Smooth muscle cell (in vitro differentiated cells): ENCODE measurements at regions not wholly inside any gene's neighbourhood (a gene's known extent, or its start where the extent isn't known, plus 50 kb on each side); places are given as distances from the start of the nearest gene placed in this dataset.

Source experiments
- DNase-seq: peaks from one replicate; lab custom pipeline; 2025; ENCODE audit not compliant: unreplicated experiment; lab: John Stamatoyannopoulos, UW
- H2AFZ ChIP-seq: fragments of 200-600 bp; sonication (generic); 2 replicates; pipeline ENCODE4 v1.6.0; 2016; ENCODE audit warnings: antibody characterized with exemption, low read depth, mild to moderate bottlenecking
- H3F3A ChIP-seq: fragments of 200-600 bp; sonication (generic); 2 replicates; pipeline ENCODE4 v1.6.0; 2017; ENCODE audit warnings: antibody characterized with exemption, low read depth
- H3K27ac ChIP-seq: fragments of 200-600 bp; sonication (generic); 2 replicates; pipeline ENCODE4 v1.5.1; 2016; ENCODE audit warnings: low read depth, mild to moderate bottlenecking
- H3K27me3 ChIP-seq: fragments of 200-600 bp; sonication (generic); 2 replicates; pipeline ENCODE4 v1.6.1; 2016; ENCODE audit warnings: low read depth, mild to moderate bottlenecking
- H3K36me3 ChIP-seq: fragments of 200-600 bp; sonication (generic); 2 replicates; pipeline ENCODE4 v1.5.1; 2016; ENCODE audit warnings: low read depth
- H3K4me1 ChIP-seq: fragments of 200-600 bp; sonication (generic); 2 replicates; pipeline ENCODE4 v1.5.1; 2016; ENCODE audit warnings: low read depth
- H3K4me2 ChIP-seq: fragments of 200-600 bp; sonication (generic); 2 replicates; pipeline ENCODE4 v1.6.0; 2016; ENCODE audit warnings: mild to moderate bottlenecking
- H3K4me3 ChIP-seq: fragments of 200-600 bp; sonication (generic); 2 replicates; pipeline ENCODE4 v1.5.1; 2016; ENCODE audit warnings: mild to moderate bottlenecking
- H3K79me2 ChIP-seq: fragments of 200-600 bp; sonication (generic); 2 replicates; pipeline ENCODE4 v1.6.0; 2016; ENCODE audit warnings: low read depth, mild to moderate bottlenecking
- H3K9ac ChIP-seq: fragments of 200-600 bp; sonication (generic); 2 replicates; pipeline ENCODE4 v1.6.0; 2016; ENCODE audit warnings: low read depth
- H3K9me3 ChIP-seq: fragments of 200-600 bp; sonication (generic); replicated peaks from 2 replicates; pipeline ENCODE4 v1.5.1; 2016; ENCODE audit warnings: low read depth
- H4K20me1 ChIP-seq: fragments of 200-600 bp; sonication (generic); 2 replicates; pipeline ENCODE4 v1.6.0; 2016; ENCODE audit warnings: low read depth
- CTCF ChIP-seq: fragments of 200-600 bp; sonication (generic); IDR thresholded peaks from 2 replicates; pipeline ENCODE4 v1.5.1; 2017; ENCODE audit warnings: borderline replicate concordance, mild to moderate bottlenecking, antibody characterized with exemption; ENCODE audit not compliant: insufficient read depth, poor library complexity, severe bottlenecking
- WGBS: methylation state at CpG from one replicate; pipeline ENCODE4 v1.1.7; 2016; ENCODE audit warnings: low lambda C conversion rate; 5-methylcytosine and 5-hydroxymethylcytosine counted together

GRCh38 chrX:40168480-40169011 is 70.8 kb upstream of the BCOR start:
- Histone ChIP-seq H3K27me3 (no peaks in the 10 kb centered on the region), H3K9ac (peak overlapping the region; percentile 44), H3K36me3 (no peaks in the 10 kb centered on the region), H3K4me2 (peak overlapping the region; percentile 85), H4K20me1 (no peaks in the 10 kb centered on the region), H3K9me3 (no peaks in the 10 kb centered on the region), H3K4me3 (peak overlapping the region; percentile 46), H3K27ac (peak overlapping the region; percentile 54), H3F3A (peaks cover 6% of the 10 kb centered on the region), H3K79me2 (no peaks in the 10 kb centered on the region), H2AFZ (peak overlapping the region; percentile 79), H3K4me1 (peaks cover 29% of the 10 kb centered on the region)
- TF ChIP-seq CTCF: no peak
- no peak for DNase-seq
- 9% methylated on average over 34 of the region's 39 CpGs for WGBS

DNA sequence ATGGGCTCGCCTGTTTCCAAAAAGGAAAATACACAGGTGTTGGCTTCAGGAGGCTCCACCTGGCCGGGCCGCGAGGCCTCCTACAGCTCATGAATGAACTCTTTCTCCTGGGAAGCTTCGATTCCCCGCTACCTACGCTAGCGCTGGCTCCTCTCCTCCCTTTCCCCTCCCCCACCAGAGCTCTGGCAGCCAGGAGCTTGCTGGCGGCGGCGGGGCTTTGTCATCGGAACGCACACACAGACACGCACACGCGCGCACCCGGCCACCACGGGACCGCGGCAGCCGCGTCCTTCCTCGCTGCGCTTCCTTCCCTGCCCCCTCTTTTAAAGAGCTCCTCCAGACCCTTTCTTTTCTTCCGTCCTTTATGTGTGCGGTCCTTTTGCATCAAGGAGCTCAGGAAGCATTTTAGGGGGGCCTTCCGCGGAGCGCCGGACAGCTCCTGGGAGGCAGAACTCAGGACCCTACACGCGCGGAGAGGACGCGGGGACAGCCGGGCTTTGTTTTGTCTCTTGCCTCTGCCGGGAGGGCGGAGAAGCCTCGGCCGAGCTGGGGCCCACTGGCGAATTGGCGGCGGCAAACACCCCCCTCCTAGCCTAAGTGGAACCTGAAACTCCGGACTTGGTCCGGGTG is 70.2 kb upstream of the BCOR start:
- H3K79me2 ChIP-seq: no peaks in the 10 kb centered on the region
- H3K27ac ChIP-seq: peak overlapping the region; percentile 54
- H3K4me3 ChIP-seq: peak overlapping the region; percentile 46
- no peaks in the 10 kb centered on the region for H4K20me1 ChIP-seq
- no peaks in the 10 kb centered on the region for H3K9me3 ChIP-seq
- peak overlapping the region; percentile 44 for H3K9ac ChIP-seq
- H3K27me3 ChIP-seq: no peaks in the 10 kb centered on the region
- H3K36me3 ChIP-seq: no peaks in the 10 kb centered on the region
- DNase-seq: peak; percentile 51
- peaks cover 29% of the 10 kb centered on the region for H3K4me1 ChIP-seq
- H3F3A ChIP-seq: peaks cover 3% of the 10 kb centered on the region
- peak overlapping the region; percentile 79 for H2AFZ ChIP-seq
- 4% methylated on average over 46 of the region's 46 CpGs for WGBS
- TF ChIP-seq CTCF: no peak
- peak overlapping the region; percentile 85 for H3K4me2 ChIP-seq

- Histone ChIP-seq H3K9ac (peak overlapping the region; percentile 44), H3K27ac (peak overlapping the region; percentile 54), H4K20me1 (no peaks in the 10 kb centered on the region), H2AFZ (peak overlapping the region; percentile 79), H3K27me3 (no peaks in the 10 kb centered on the region), H3K4me3 (peak overlapping the region; percentile 46), H3K4me1 (peaks cover 29% of the 10 kb centered on the region), H3K9me3 (no peaks in the 10 kb centered on the region), H3K4me2 (peak overlapping the region; percentile 85), H3K79me2 (no peaks in the 10 kb centered on the region), H3F3A (peaks cover 3% of the 10 kb centered on the region), H3K36me3 (no peaks in the 10 kb centered on the region)
- WGBS: 7% methylated on average over 41 of the region's 41 CpGs
- DNase-seq: no peak
- no peak for TF ChIP-seq CTCF
Observed at GRCh38 chrX:40167233-40167849, 69.6 kb upstream of the BCOR start.
